GM21717 (cell line): ENCODE measurements at regions not wholly inside any gene's neighbourhood (a gene's known extent, or its start where the extent isn't known, plus 50 kb on each side); places are given as distances from the start of the nearest gene placed in this dataset.
"Not testable (repeated sequence)": the region's sequence is repeated elsewhere in the genome, so short reads cannot be mapped to it uniquely, and the experiment has no call there.

Experiments used
- ATAC-seq: cut with Tn5 transposase; IDR thresholded peaks from one replicate; pipeline ENCODE4 v1.9.1; 2021; ENCODE audit warnings: mild to moderate bottlenecking, moderate library complexity; ENCODE audit not compliant: unreplicated experiment

DNA sequence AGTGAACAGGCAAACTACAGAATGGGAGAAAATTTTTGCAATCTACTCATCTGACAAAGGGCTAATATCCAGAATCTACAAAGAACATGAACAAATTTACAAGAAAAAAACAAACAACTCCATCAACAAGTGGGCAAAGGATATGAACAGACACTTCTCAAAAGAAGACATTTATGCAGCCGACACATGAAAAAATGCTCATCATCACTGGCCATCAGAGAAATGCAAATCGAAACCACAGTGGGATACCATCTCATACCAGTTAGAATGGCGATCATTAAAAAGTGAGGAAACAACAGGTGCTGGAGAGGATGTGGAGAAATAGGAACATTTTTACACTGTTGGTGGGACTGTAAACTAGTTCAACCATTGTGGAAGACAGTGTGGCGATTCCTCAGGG lies 167.8 kb upstream of the PWP1 start:
- ATAC-seq: not testable (repeated sequence)

DNA sequence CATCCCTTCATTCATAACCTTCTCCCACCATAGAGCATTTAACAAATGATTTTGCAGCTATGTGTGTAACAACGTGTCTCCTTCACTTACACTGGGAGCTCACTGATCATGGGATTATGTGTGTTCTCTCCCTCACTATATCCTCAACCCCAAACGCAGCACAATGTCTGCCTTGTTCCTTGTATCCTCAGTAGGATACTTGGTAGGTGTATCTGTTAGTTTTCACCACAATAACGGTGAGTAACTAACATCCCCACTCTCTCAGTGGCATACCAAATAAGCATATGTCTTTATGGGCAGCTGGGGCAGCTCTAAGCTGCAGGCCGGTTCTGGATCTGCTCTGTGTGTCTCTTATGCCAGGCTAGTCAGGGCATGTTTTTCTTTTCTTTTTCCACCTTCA lies 166.7 kb upstream of the PWP1 start:
- ATAC-seq: no peak

DNA sequence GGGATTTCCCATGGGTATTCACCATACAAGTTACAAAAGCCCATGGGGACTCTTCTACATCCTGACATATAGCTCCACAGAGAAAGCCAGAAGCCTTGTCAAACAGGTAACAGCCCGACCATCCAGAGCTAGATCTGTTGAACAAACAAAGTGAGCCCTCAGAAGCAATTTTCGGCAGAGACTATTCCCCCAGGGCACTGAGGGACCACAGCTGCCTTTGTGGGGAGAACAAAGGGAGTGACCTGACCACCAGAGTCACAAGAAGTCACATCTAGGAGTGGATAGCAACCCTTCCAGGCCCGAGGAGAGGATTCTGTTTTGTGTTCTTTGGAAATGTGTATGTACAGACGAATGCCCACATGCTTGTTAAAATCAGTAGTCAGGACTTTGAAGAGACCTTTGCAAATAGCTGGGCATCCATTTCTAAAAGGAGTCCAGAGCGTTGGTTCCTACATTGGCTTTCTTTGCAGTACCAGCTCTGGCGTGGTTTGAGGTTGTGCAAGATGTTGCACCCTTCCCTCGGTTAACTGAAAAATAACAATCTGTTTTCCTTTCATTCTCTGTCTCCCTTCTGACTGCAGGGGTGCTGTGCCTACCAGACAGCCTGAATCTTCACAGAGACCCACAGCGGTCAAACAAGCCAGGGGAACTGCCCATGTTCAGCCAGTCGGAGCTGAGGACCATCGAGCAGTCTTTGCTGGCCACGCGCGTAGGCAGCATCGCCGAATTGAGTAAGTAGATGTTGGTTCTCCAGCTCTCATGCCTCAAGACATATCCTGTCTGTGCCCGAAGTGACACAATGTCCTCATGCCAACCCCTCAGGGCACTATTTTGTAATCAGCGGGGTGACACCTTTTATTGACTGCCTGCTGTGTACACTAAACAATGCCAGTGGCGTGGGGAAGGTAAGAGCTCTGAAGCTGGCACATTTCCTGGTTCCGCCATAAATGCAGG lies 165.4 kb upstream of the PWP1 start:
- no peak for ATAC-seq

DNA sequence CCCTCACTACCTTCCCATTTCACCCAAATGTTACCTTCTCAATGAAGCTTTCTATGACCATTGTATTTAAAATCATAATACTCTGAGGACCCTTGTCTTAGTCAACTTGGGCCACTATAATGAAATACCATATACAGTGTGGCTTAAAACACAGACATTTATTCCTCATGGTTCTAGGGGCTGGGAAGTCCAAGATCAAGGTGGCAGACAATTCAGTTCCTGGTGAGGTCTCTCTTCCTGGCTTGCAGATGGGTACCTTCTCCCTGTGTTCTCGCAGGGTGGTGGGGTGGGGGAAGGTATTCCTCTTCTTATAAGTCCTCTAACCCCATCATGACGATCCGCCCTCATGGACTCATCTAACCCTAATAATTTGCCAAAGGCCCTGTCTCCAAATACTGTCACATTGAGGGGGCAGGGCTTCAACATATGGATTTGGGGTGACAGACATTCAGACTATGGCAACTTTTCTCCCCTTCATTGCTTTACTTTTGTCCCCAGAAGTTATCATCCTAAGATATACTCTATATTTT lies 163.7 kb upstream of the PWP1 start:
- no peak for ATAC-seq

DNA sequence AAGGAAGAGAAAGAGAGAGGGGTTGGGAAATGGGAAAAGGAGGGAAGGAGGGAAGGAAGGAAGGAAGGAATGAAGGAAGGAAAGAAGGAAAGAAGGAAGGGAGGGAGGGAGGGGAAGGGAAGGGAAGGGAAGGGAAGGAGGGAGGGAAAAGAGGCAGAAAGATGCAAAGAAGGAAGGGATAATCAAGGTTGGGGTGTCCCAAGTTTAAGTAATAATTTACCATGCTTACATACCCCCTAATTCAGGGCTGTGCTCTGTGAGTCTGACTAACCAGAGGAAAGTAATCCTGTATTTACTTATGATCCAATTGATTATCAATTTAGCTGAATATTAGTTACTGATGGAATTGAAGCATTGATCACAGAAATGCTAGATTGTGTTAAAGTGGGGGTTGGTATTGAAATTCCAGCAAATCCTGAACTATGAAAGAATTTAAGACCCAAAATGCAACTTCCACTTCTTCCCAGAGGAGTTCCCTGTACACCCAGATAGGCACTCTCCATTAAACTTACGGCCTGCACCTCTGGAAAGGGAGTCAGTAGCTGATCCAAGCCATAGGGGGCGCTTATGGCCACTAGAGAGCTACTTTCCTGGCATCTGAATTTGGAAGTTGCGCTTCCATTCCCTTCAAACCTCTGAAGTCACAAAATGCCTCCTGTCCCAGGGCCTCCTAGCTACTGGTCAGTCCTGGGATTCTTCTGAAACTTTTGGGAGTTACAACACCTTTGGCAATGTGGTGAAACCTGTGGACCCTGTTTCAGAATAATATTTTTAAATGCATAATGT lies 162.7 kb upstream of the PWP1 start:
- no peak for ATAC-seq

DNA sequence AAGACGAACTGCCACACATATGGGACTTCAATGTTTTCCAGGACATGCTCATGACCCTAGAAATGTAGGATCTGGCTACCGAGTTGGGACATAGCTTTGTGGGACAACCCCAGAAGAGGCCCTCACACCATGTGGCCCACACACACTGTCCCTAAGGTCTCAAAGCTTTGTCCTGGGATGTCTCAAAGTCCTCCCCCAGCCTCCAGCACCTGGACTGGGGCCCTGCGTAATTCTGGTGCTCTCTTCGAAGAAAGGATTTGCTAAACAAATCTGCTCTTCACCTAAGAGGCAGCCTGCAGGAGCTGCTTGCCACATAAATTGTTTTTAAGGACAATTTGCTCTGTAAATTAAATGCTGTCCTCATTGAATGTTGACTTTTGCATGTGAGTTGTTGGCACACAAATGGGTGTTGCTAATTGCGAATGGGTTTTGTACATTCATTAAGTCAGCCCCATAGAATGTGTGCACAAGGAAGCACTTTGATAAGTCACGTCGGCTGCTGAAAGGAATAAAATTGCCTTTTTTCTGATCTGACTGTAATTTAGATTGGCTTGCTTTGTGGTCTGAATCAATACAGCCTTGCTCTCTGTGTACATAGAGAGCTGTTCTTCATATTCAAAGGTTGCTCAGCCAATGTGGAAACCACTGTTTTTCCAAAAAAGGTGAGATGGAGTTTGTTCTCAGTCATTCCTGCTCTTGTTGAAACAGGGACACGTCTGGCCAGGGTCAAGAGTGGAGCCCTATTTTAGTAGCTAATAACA lies 161.6 kb upstream of the PWP1 start:
- no peak for ATAC-seq

DNA sequence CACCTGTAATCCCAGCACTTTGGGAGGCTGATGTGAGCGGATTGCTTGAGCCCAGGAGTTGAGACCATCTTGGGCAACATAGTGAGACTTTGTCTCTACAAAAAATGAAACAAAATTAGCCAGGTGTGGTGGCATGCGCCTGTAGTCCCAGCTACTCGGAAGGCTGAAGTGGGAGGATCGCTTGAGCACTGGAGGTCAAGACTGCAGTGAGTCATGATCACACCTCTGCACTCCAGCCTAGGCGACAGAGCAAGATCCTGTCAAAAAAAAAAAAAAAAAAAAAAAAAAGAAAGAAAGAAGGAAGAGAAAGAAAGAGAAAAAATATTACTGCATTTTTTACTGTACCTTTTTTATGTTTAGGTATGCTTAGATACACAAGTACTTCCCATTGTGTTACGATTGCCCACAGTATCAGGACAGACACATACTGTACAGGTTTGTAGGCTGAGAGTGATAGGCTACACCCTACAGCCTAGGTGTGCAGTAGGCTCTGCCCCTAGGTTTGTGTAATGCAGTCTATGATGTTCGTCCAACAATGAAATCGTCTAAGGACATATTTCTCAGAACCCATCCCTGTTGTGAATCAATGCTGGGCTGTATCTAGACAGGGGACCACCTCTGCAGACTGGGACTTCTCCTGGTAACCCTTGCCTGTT lies 160.4 kb upstream of the PWP1 start:
- no peak for ATAC-seq

DNA sequence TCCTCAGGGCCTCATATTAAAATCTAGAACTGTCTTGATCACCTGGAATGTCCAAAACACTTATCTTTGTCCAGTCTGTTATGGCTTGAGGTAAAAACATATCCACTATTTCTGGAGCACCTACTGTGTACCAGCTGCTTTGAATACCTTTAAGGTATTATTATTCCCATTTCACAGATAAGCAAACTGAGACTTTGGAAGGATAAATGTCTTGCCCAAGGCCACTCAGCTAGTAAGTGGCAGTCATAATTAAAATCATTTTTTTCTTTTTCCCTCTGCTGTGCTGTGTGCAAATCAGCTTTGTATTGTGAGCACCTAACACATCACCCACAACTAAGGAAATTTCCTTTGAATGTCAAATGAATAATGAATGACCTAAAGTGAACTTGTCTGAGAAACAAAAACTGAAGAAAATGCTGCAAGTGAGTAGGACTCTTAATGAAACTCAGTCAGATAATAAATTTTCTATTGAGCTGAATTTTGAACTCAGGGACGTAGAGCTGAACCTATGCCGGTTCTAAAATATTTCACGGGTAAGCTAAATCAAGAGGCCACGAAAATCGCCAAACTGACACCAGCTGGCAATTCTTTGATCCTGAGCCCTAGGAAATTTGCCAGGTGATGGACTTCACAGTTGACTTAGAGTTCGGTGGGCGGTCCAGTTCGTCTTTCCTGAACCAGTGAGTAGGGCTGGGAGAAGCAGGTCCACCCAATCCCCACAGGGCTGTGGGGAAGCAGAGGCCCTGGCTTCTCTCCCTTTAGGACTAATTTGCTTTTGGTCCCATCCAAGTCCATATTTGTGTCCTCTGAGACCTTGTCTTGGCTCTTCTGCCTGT lies 159.7 kb upstream of the PWP1 start:
- no peak for ATAC-seq

DNA sequence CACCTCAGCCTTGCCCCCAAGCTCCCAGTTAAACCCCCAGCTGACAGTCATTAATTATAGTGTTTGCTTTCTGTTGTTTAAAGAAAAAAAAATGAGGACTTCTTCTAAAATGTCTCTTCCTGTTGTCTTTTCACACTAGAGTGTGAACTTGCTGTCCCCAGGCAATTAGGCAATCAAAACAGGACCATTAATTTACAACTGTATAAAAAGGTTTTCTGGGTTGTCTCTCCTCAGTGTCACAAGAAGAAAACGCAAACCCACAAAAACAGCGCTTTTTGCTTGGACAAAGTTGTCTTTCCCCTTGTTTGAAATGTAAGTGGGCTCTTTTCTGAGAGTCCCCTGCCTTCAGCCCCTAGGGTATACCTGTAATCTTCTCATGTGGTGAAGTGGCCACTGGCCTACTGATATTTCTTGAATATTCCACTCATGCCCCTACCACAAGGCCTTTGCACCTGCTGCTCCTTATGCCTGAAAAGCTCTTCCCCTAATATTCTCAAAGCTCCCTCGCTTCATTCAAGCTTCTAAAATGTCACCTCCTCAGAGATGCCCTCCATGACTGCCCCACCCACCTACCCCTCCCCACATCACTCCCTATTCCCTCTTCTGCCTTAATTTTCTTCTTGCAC lies 158.9 kb upstream of the PWP1 start:
- no peak for ATAC-seq

DNA sequence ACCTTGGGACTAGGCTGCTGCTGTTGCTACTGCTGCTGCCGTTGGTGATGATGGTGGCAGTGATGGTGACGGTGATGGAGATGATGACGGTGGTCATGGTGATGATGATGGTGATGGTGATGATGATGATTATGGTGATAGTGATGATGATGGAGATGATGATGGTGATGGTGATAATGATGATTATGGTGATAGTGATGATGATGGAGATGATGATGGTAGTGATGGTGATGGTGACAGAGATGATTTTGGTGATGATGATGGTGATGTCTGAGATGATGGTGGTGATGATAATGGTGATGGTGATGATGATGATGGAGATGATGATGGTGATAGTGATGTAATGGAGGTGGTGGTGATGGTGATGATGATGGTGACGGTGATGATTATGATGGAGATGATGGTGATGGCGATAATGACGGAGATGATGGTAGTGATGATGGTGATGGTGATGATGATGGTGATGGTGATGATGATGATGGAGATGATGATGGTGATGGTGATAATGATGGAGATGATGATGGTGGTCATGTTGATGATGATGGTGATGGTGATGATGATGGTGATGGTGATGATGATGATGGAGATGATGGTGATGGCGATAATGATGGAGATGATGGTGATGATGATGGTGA lies 156.8 kb upstream of the PWP1 start:
- ATAC-seq: no peak

DNA sequence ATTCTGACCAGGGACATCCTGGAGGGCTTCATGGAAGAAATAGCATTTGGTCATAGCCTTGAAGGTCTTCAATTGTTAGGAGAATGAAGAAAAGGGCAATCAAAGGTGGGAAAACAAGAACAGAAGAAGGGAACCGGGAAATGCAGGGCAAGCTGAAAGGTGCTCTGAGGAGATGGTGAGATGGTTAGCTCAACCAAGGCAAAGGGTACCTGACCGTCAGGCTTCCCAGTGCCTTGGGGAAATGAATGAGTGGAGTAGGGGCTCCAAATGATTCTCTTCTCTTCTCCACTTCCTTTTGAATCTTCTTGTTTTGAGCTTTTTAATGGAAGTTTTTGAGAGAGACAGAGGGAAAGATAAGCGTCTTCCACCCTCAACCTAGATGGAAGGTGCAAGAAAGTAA lies 155.6 kb upstream of the PWP1 start:
- no peak for ATAC-seq

DNA sequence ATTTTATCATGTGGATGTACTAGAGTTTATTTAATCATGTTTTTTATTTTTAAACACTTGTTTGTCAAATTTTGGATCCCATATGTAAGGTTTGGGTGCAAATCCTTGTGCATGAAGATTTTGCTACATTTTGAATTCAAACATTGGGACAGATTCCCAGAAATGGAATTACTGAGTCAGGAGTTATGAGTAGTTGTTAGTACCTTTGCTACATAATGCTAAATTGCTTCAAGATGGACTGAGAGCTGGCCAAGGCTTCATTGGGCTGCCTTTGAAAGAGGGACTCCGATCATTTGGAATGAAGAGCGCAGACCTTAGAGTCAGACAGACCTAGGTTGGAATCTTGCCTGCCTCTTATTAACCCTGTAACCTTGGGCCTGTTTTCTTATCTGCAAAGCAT lies 154.9 kb upstream of the PWP1 start:
- no peak for ATAC-seq

DNA sequence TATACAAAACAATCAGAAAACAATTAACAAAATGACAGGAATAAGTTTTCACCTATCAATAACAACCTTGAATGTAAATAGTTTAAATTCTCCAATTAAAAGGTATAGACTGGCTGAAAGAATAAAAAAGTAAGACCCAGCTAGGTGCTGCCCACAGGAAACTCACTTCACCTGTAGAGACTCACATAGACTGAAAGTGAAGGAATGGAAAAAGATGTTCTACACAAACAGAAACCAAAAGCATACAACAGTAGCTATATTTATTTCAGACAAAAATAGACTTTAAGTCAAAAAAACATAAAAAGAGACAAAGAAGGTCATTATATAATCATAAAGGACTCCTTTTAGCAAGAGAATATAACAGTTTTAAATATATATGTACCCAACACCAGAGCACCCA lies 152.4 kb upstream of the PWP1 start:
- ATAC-seq: peak; percentile 93

DNA sequence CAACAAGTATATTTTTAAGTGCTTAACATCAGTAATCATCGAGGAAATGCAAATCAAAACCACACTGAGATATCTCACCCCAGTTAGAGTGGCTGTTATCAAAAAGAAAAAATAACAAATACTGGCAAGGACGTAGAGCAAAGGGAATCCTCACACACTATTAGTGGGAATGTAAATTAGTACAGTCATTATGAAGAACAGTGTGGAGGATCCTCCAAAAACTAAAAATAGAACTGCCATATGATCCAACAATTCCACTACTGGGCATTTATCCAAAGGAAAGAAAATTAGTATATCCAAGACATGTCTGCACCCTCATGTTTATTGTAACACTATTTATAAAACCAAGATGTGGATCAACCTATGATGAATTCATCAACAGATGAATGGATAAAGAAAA lies 149.0 kb upstream of the PWP1 start:
- no peak for ATAC-seq

DNA sequence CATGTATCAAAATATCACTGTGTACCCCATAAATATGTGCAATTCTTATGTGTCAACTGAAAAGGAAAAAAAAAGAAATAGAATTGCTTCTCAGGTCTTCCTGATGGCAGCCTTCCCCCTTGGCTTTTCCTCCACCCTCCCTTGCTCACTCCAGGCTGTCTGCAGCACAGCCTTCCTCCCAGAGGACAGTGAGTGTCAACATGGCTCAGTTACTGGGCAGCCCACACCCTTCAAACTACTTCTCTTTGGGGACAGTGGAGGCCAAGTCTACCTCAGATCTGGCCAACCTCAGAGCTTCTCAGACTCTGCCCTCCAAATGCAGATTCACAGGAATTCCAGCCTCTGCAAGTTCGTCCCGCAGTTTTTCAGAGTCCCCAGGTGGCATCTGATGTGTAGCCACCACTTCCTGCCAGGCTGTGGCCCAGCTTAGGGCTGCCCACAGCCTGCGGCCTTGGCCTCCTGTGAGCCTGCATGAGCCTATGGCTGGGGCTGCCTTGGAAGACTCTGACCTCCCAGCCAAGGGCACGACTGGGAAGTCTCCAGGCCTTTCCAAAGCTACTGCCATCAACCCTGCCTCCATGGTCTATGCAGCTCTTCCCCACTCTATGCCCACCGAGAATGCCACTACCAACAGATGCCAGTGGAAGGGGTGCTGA lies 148.0 kb upstream of the PWP1 start:
- ATAC-seq: no peak

DNA sequence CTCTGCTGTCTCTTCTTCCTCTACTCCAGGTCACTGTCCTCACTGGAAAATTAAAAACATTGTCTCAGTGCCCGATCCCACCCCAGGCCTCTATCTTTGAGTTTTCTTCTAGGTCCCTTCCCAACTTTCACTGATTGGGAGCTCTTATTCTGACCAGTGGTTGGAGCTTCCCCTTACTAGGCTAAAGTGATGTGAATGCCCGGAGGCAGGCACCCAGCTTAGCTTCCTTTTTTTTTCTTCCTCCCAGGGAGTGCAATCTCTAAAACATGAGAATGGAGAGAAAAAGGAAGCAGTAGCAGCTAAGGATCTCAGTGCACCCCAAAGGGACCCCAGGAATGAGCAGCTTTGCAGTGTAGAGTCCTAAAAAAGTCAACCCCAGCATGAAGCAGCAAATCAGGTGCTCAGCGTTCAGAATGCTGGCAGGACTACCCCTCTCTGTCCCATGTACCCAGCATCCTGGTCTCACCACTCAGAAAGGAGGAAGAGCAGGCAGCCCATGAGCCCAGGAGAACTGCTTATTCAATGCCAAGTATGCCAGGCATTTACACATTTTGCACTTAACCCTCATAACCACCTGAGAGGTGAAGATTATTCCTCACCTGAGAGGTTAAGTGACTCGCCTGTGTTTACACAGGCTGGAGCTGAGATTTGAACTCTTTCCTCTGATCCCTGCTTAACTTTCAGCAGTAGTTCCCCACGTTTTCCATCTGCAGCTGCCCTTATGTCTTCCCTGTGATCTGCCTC lies 146.2 kb upstream of the PWP1 start:
- ATAC-seq: no peak

DNA sequence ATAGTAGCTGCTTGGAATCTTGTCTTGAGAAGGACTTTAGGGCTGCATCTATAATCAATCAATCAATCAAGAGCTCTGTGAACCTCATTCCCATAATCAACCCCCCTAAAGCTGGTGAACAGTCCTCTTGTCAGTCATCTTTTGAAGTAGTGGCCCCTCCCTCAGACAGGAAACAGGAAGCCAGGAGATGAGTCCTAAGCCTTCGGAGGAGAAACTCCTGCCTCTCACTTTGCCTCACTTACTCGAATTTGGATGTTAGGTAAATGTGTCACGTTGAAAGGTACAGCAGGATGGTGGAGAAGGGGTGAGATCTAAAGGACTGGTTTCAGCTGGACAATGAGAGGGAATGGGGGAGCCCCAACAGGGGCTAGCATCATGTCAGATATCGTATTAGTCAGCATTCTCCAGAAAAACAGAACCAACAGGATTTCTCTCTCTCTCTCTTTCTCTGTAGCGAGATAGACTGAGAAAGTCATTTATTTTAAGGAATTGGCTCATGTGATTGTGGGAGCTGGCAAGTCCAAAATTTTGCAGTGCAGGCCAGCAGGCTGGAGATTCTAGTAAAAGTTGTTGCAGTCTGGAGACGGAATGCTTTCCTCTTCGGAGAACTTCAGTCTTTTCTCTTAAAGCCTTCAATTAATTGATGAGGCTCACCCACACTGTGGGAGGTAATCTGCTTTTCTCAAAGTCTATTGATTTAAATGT lies 144.4 kb upstream of the PWP1 start:
- ATAC-seq: no peak
